Activated naive CD4-positive, alpha-beta T cell treated with anti-CD3 and anti-CD28 coated beads, Interleukin-2, amount 50 U/mL, for 72 hours (primary cell): ENCODE measurements at regions not wholly inside any gene's neighbourhood (a gene's known extent, or its start where the extent isn't known, plus 50 kb on each side); places are given as distances from the start of the nearest gene placed in this dataset.
"Not testable (repeated sequence)": the region's sequence is repeated elsewhere in the genome, so short reads cannot be mapped to it uniquely, and the experiment has no call there.

ENCODE experiments used
- ATAC-seq, 2 donors: fragments of 150-1000 bp; cut with Tn5 transposase; 2 replicates each; pipeline ENCODE4 v1.10.0; 2021; ENCODE audit warnings: mild to moderate bottlenecking in 2 of 2, moderate library complexity in 2 of 2
- DNase-seq, 2 donors: peaks; one replicate each; pipeline ENCODE4 v3.0.0; 2021 to 2022; ENCODE audit warnings: low spot score in 2 of 2
- H3K27ac Mint-ChIP-seq, 2 donors: one replicate each; pipeline ENCODE4 v1.8.0; 2022; ENCODE audit warnings: mild to moderate bottlenecking in 2 of 2, mixed read lengths in 2 of 2
- H3K36me3 Mint-ChIP-seq, 2 donors: one replicate each; pipeline ENCODE4 v1.8.0; 2022; ENCODE audit warnings: mixed read lengths in 2 of 2
- H3K9me3 Mint-ChIP-seq, 2 donors: one replicate each; pipeline ENCODE4 v1.8.0; 2022; ENCODE audit warnings: mixed read lengths in 2 of 2

- ATAC-seq = no peak
- no peak for DNase-seq
- Mint-ChIP-seq H3K9me3 (no peaks in the 10 kb centered on the region), H3K27ac (no peak overlapping the region), H3K36me3 (no peaks in the 10 kb centered on the region)
Measured at GRCh38 chr18:70420146-70420898, 131.5 kb downstream of the SOCS6 start.

GRCh38 chr18:70419526-70419925 lies 130.7 kb downstream of the SOCS6 start:
- H3K9me3 Mint-ChIP-seq = no peaks in the 10 kb centered on the region
- ATAC-seq (no peak), DNase-seq (no peak)
- H3K36me3 Mint-ChIP-seq = no peaks in the 10 kb centered on the region
- no peak overlapping the region for H3K27ac Mint-ChIP-seq

GRCh38 chr18:70418546-70419311 lies 129.9 kb downstream of the SOCS6 start:
- no peak for DNase-seq
- H3K36me3 Mint-ChIP-seq = no peaks in the 10 kb centered on the region
- no peak overlapping the region for H3K27ac Mint-ChIP-seq
- peak; percentile 79 to 89 for ATAC-seq
- no peaks in the 10 kb centered on the region for H3K9me3 Mint-ChIP-seq

GRCh38 chr18:70417847-70418246 lies 129.0 kb downstream of the SOCS6 start:
- no peaks in the 10 kb centered on the region for H3K36me3 Mint-ChIP-seq
- H3K9me3 Mint-ChIP-seq = no peaks in the 10 kb centered on the region
- no peak overlapping the region for H3K27ac Mint-ChIP-seq
- DNase-seq = no peak
- no peak for ATAC-seq

GRCh38 chr18:70416496-70416895 lies 127.7 kb downstream of the SOCS6 start:
- Mint-ChIP-seq H3K27ac (no peak overlapping the region), H3K9me3 (no peaks in the 10 kb centered on the region), H3K36me3 (no peaks in the 10 kb centered on the region)
- no peak for ATAC-seq
- DNase-seq = no peak

- ATAC-seq = no peak
- Mint-ChIP-seq H3K9me3 (no peaks in the 10 kb centered on the region), H3K27ac (no peak overlapping the region), H3K36me3 (no peaks in the 10 kb centered on the region)
- no peak for DNase-seq
Measured at GRCh38 chr18:70415823-70416488, 127.1 kb downstream of the SOCS6 start.

- Mint-ChIP-seq H3K27ac (no peak overlapping the region), H3K9me3 (no peaks in the 10 kb centered on the region), H3K36me3 (no peaks in the 10 kb centered on the region)
- DNase-seq (no peak), ATAC-seq (no peak)
Measured at GRCh38 chr18:70414315-70414900, 125.6 kb downstream of the SOCS6 start.

GRCh38 chr18:70413455-70413854 lies 124.6 kb downstream of the SOCS6 start:
- DNase-seq = no peak
- Mint-ChIP-seq H3K36me3 (no peaks in the 10 kb centered on the region), H3K9me3 (no peaks in the 10 kb centered on the region), H3K27ac (no peak overlapping the region)
- ATAC-seq = no peak

GRCh38 chr18:70411876-70412435 lies 123.1 kb downstream of the SOCS6 start:
- ATAC-seq (no peak), DNase-seq (no peak)
- no peaks in the 10 kb centered on the region for H3K9me3 Mint-ChIP-seq
- H3K27ac Mint-ChIP-seq = no peak overlapping the region
- H3K36me3 Mint-ChIP-seq = no peaks in the 10 kb centered on the region

GRCh38 chr18:70411307-70411706 lies 122.5 kb downstream of the SOCS6 start:
- no peaks in the 10 kb centered on the region for H3K36me3 Mint-ChIP-seq

GRCh38 chr18:70405052-70405451 lies 116.2 kb downstream of the SOCS6 start:
- Mint-ChIP-seq H3K27ac (no peak overlapping the region), H3K9me3 (no peaks in the 10 kb centered on the region), H3K36me3 (no peaks in the 10 kb centered on the region)
- ATAC-seq (no peak), DNase-seq (no peak)

More at GRCh38 chr18:70411307-70411706, 122.5 kb downstream of the SOCS6 start:
- ATAC-seq (no peak), DNase-seq (no peak)
- Mint-ChIP-seq H3K9me3 (no peaks in the 10 kb centered on the region), H3K27ac (no peak overlapping the region)

- Mint-ChIP-seq H3K27ac (no peak overlapping the region), H3K36me3 (no peaks in the 10 kb centered on the region), H3K9me3 (no peaks in the 10 kb centered on the region)
- no peak for ATAC-seq
- DNase-seq = no peak
Measured at GRCh38 chr18:70400476-70400875, 111.6 kb downstream of the SOCS6 start.

GRCh38 chr18:70398076-70398475 lies 109.2 kb downstream of the SOCS6 start:
- Mint-ChIP-seq H3K36me3 (no peaks in the 10 kb centered on the region), H3K27ac (no peak overlapping the region), H3K9me3 (no peaks in the 10 kb centered on the region)
- ATAC-seq (no peak), DNase-seq (no peak)

- no peak overlapping the region for H3K27ac Mint-ChIP-seq
- ATAC-seq (no peak), DNase-seq (no peak)
- no peaks in the 10 kb centered on the region for H3K9me3 Mint-ChIP-seq
- H3K36me3 Mint-ChIP-seq = no peaks in the 10 kb centered on the region
Measured at GRCh38 chr18:70397259-70397925, 108.5 kb downstream of the SOCS6 start.

- DNase-seq, ATAC-seq, H3K9me3 Mint-ChIP-seq, H3K27ac Mint-ChIP-seq, H3K36me3 Mint-ChIP-seq: not testable (repeated sequence)
Measured at GRCh38 chr18:70395771-70396170, 106.9 kb downstream of the SOCS6 start.

GRCh38 chr18:70394672-70395071 lies 105.8 kb downstream of the SOCS6 start:
- H3K36me3 Mint-ChIP-seq = no peaks in the 10 kb centered on the region
- ATAC-seq (no peak), DNase-seq (no peak)
- no peak overlapping the region for H3K27ac Mint-ChIP-seq
- no peaks in the 10 kb centered on the region for H3K9me3 Mint-ChIP-seq
